Activated CD8-positive, alpha-beta memory T cell treated with anti-CD3 and anti-CD28 coated beads, Interleukin-2, amount 50 U/mL, for 1 hour (primary cell): ENCODE measurements at regions not wholly inside any gene's neighbourhood (a gene's known extent, or its start where the extent isn't known, plus 50 kb on each side); places are given as distances from the start of the nearest gene placed in this dataset.
"Not testable (repeated sequence)": the region's sequence is repeated elsewhere in the genome, so short reads cannot be mapped to it uniquely, and the experiment has no call there.

Source experiments
- DNase-seq: peaks from one replicate; pipeline ENCODE4 v3.0.0-alpha.2; 2020; ENCODE audit errors: extremely low read depth

GRCh38 chr13:50644081-50644871 is 199.2 kb downstream of the DLEU7 start:
- no peak for DNase-seq

- no peak for DNase-seq
Measured at GRCh38 chr13:50645092-50645491, 198.4 kb downstream of the DLEU7 start.

- DNase-seq: no peak
Measured at GRCh38 chr13:50646070-50646469, 197.4 kb downstream of the DLEU7 start.

- DNase-seq: no peak
Measured at GRCh38 chr13:50649211-50649610, 194.3 kb downstream of the DLEU7 start.

- no peak for DNase-seq
Measured at GRCh38 chr13:50650592-50651504, 192.6 kb downstream of the DLEU7 start.

- no peak for DNase-seq
Measured at GRCh38 chr13:50651922-50652321, 191.6 kb downstream of the DLEU7 start.

- DNase-seq: no peak
Measured at GRCh38 chr13:50654331-50654730, 189.2 kb downstream of the DLEU7 start.

- not testable (repeated sequence) for DNase-seq
Measured at GRCh38 chr13:50661881-50662280, 181.6 kb downstream of the DLEU7 start.

- no peak for DNase-seq
Measured at GRCh38 chr13:50664951-50665350, 178.5 kb downstream of the DLEU7 start.

- DNase-seq: no peak
Measured at GRCh38 chr13:50668049-50668448, 175.4 kb downstream of the DLEU7 start.

GRCh38 chr13:50668691-50669271 is 174.7 kb downstream of the DLEU7 start:
- no peak for DNase-seq

- DNase-seq: no peak
Measured at GRCh38 chr13:50670272-50670671, 173.2 kb downstream of the DLEU7 start.

GRCh38 chr13:50670847-50671496 is 172.5 kb downstream of the DLEU7 start:
- DNase-seq: no peak

GRCh38 chr13:50671497-50671850 is 172.0 kb downstream of the DLEU7 start:
- no peak for DNase-seq

GRCh38 chr13:50672025-50672424 is 171.5 kb downstream of the DLEU7 start:
- no peak for DNase-seq

GRCh38 chr13:50675651-50676050 is 167.8 kb downstream of the DLEU7 start:
- no peak for DNase-seq

- no peak for DNase-seq
Measured at GRCh38 chr13:50676602-50677001, 166.9 kb downstream of the DLEU7 start.

GRCh38 chr13:50677258-50677657 is 166.2 kb downstream of the DLEU7 start:
- no peak for DNase-seq

- no peak for DNase-seq
Measured at GRCh38 chr13:50677687-50678463, 165.6 kb downstream of the DLEU7 start.

GRCh38 chr13:50678464-50679162 is 164.9 kb downstream of the DLEU7 start:
- no peak for DNase-seq

- DNase-seq: no peak
Measured at GRCh38 chr13:50679321-50679720, 164.2 kb downstream of the DLEU7 start.
